HG02571 (cell line): ENCODE measurements at regions not wholly inside any gene's neighbourhood (a gene's known extent, or its start where the extent isn't known, plus 50 kb on each side); places are given as distances from the start of the nearest gene placed in this dataset.
"Not testable (repeated sequence)": the region's sequence is repeated elsewhere in the genome, so short reads cannot be mapped to it uniquely, and the experiment has no call there.

Experiments used
- ATAC-seq: cut with Tn5 transposase; IDR thresholded peaks from one replicate; pipeline ENCODE4 v1.9.1; 2021; ENCODE audit warnings: mild to moderate bottlenecking, moderate library complexity; ENCODE audit not compliant: unreplicated experiment

DNA sequence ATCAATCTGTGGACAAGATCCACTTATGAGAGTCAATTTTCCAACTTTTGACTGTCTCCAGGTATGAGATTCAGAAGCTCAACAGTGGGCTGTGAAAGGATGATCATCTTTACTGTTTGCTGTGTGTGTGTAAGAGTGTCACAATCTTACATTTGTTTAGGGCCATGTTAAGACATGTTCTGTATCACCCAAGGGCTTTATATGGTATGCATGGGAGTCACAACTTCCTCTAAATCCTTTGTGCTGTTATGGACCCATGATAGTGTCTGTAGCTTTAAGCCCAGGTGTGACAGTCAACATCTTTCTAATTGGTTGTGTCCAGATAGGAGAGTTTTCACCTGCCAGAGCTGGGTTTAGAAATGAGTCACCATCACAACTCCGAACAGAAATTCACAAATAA lies 70.2 kb downstream of the ZNF726 start:
- not testable (repeated sequence) for ATAC-seq

DNA sequence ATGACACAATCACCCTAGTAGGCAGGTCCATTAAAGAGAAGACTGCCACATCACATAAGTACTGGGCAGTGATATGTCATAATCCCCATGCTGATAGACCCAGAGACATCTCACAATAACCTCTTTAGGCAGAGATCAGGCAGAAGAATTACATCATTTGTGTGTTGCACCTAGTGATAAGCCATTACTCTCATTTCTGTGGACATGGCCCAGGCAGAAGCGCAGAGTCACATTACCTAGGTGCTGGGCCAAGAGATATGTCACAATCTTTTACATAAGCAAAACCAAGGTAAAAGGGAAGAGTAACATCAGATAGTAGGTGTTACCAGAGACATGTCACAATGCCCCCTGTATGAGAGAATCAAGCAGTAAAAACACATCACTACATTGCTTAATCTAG lies 71.9 kb downstream of the ZNF726 start:
- ATAC-seq: no peak

DNA sequence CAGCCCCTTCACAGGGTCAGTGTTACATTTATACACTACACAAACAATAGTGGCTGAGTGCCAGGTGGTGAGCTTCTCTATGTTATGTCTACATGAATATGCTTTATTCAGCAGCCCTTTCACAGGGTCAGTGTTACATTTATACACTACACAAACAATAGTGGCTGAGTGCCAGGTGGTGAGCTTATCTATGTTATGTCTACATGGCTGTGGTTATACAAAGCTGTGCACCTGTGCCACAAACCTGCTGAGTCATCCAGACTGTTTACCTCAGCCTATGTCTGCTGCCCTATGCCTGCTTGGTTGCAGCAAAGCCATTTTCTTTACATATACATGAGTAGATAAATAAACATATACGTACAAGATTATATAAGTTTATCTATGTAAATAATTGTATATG lies 76.5 kb downstream of the ZNF726 start:
- ATAC-seq: no peak

DNA sequence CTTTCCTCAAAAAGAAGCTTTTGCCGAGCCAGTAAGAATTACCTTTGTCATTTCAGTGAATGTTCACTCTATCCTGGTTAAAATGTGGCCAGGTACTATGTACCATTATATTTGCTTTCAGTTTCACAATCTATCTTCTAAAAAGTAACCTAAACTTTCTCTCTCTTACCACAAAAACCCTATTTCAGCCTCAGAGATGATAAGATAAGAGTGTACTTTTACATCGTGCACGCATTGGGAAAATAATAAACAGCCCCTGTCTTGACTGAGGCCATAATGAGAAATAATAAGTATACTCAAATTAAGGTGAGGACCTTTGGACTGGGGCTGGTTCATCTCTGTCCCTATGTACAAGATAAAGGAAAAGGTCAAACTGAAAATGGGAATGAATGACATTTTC lies 77.7 kb downstream of the ZNF726 start:
- no peak for ATAC-seq

DNA sequence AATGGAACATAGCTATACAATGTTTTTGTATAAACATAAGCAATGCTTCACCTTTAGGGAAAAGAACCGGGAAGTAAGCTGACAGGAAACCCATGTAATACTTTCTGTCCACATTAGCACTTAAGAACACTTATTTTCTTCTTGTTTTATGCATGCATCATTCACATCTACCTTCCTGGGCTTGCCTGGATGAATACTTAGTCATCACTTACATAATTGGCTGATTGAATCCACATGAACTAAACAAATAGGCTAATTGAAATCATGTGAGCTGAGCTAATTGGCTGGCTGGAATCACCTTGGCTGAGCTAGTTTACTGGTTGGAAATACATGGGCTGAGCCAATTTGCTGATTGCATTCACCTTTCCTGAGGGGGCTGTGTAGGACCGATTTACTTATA lies 78.8 kb downstream of the ZNF726 start:
- no peak for ATAC-seq

DNA sequence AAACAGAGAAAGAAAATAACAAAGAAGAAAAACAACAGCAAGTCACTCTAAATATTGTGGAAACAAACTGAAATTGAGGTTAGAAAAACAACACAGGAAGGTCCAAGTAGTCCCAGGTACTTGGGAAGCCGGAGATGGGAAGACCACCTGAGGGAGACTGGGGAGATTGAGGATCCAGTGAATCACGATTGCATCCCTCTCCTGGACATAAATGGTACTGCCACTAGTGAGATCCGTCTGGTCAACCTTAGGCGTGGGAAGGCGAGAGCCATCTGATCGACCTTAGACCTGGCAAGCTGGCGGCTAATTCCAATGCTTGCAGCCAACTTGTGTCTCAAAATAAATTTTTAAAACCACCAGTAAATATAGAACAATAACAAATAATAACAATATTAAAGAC lies 81.9 kb downstream of the ZNF726 start:
- no peak for ATAC-seq

DNA sequence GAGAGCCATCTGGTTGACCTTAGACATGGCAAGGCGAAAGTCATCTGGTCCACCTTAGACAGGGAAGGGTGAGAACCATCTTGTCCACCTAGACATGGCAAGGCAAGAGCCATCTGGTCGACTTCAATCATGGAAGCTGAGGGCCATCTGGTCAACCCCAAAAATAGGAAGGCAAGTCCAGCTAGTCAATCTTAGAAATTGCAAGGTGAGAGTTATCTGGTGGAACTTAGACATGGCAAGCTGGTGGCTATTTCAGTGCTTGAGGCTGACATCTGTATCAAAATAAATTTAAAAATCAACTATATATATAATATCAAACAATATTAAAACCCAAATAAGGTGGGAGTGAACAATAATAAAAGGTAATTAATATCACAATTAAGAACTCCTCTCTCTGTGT lies 83.9 kb downstream of the ZNF726 start:
- ATAC-seq: no peak

DNA sequence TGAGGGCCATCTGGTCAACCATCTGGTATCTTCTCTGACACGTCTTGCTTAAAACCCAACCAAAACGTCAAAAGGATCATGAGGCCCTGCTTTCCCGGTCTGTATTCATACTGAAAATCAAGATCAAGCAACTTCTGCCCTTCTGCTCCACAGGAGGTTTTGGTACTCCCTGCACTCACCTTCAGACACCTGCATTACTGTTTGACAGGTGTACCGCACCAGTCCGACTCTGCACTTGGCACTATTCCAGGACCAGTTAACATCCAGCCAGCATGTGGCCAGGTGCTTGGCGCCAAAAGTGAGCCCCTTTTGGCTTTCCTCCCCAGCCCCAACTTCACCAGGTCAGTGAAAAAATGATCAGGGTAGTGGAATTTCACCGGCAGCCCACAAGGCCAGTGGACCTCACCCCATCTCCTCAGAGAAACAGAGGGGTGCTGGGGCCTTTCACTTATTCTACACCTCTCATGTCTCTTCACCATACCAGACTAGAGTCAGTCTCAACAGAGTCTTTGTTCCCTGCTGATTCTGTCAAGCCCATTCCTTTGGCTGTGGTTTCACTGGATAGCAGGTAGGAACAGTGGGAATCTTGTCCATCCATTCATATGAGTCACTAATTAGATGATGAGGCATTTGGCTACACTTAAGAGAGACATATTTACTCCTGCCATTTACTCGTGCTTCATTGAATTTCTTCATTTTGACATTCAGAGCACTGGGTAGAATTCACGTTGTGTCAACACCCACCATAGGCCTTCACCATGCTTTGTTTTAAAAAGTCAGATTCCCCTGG lies 85.3 kb downstream of the ZNF726 start:
- ATAC-seq: no peak

DNA sequence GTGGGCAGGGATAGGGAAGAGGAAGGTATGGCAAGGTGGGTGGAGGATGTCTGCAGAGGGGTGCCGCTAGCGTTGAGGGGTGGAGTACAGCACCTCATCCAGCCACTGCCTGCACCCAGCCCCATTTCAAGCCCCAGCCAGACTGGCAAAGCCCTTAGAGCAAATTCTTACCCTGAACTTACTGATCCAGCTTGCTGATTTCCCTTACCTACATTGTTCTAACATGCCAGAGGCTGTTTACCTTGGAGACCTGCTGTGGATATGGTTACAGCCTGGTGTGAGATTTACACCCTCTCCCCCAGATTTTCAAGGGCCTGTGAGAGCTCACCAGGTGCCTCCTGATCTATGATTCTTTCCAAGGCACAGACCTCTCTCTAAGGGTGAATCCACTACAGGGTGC lies 86.0 kb downstream of the ZNF726 start:
- ATAC-seq: no peak

DNA sequence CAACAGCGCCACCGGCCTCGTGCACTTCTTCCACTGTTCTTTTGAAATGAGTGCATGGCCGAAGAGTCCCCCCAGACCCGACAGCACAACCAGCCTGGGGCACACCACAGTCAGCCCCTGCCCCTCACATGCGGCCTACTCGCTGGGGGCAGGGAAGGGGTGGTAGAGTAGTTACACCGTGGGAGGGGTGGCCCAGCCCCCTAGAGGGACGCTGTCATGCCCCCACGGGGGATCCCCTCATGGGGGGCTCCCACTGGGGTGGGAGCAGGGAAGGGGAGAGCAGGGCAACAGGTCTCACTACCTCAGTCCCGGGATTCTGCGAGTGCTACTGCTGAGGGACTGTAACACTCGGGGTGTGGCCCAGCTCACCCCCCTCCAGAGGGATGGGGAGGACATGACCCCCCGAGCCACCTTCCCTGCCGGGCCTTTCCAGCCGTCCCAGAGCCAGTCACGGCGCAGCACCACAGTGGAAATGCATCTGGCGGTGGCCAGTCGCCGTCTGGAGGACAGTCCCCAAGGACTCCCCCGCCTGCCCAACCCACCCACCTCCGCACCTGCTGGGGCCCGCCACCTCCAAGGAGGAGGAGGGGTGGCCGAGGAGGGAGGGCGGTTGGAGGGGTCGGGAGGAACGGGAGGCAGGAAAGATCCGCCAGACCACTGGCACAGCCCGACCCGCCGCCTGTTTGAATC lies 84.6 kb upstream of the ZNF254 start:
- no peak for ATAC-seq

DNA sequence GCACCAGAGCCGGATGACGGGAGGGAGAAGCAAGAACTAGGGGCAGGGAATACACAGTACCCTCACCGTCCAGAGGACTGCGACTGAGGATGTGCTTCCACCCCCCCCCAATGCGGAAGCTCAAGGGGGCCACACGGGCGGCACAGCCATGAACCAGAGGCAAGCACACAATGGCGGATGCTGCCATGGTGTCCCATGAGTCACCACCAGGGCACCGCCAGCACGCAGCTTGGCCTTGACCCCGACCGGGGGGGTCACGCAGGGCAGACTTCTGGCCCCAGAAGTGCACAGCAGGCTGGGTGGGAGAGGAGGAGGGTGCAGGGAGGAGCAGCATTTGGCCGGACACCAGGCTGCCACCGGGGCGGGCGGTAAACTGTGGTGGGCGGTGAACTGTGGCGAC lies 83.5 kb upstream of the ZNF254 start:
- no peak for ATAC-seq

DNA sequence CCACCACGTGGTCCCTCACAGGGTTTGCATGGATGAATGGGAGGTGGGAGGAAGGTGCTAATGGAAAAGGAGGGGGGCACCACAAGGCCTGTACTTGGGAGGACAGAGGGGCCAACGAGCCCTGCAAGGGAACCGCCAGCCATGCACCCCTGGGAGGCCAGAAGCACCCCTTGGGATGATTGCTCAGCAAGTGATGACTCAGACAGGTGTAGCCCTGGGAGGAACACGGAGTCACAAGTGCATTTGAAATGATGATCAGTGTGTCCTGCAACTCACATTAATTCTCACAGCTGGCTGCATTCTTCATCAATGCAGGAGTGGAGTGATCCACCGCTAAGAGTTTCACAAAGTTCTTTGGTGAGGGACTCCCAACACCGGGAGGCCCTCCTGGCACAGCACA lies 82.8 kb upstream of the ZNF254 start:
- ATAC-seq: no peak

DNA sequence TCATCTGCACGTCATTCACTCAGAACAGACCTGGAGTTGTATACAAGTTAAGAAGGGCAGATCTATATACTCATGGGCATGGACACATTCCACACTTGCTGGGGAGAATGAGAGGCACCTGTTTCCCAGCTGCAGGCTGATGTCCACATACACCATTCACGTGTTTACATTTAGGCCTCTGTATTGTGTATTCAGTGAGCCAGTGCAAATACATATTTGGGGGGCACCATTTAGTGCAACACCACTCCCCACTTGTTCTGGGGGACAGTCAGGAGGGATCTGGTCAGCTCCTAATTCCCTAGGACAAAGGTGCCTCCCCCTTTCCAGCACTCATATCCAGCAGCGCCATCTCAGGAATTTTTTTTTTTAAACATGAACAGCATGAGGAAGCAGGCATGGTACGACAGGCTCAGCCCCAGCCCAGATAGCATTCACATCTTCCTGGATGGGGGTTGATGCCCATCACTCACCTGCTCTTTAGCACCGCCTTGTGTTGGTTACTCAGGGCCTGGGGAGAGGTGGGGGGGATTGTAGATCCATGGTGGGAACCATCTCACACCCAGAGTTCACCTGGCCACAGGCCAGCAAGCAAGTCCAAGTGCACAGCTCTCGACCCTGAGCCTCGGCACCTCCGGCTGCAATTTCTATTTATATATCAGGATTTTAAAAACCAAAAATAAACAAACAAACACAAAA lies 56.9 kb upstream of the ZNF254 start:
- ATAC-seq: no peak

DNA sequence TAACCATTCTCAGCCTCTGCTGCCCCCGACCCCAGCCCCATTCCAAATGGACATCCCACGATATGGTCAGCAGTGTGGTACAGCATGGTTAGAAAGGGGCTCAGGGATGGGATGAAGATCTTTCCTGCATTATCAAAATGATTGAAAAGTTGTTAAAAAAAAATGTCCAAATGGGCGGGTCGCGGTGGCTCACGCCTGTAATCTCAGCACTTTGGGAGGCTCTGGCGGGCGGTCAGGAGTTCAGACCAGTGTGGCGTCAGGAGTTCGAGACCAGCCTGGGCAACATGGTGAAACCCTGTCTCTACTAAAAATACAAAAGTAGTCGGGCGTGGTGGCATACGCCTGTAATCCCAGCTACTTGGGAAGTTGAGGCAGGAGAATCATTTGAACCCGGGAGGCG lies 54.3 kb upstream of the ZNF254 start:
- ATAC-seq: no peak

DNA sequence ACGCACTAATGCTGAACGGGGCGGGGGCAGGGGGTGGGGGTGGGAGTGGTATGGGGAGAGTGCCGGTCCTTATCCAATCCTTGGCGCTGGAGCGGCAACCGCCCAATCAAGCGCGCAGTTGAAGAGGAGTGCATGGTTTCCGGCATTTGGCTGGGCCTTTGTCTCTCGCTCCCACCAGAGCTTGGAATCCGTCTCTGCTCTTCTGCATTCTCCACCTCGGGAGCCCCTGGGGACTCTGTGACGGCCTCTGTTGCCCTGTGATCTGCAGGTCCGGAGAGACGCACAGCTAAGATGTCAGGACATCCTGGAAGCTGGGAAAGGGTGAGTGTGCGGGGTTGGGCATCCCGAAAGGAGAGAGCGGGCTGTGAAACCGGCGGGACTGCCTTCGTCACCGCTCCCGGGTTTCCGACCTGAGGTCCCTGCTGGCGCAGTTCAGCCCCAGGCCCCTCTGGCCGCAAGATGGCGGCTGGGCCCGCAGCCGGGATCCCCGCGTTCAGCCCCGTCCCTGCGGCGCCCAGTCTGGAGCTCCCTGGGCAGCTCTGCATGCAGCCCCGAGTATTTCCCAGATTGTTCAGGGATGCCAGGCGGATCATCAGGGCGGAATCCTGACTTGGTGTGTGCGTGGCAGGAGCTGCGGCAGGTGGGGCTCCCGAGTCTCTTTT lies 53.6 kb upstream of the ZNF254 start:
- ATAC-seq: peak; percentile 94

DNA sequence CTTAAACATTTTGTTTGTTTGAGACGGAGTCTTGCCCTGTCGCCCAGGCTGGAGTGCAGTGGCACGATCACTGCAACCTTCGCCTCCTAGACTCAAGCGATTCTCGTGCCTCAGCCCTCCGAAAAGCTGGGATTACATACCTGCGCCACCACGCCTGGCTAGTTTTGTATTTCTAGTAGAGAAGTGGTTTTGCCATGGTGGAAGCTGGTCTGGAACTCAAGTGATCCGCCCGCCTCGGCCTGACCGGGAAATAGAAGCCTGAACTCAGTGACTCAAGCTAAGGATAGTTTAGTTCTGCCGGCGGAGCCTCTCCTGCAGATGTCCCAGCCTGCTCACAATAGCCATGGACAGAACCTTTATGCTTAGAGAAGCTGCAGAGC lies 53.0 kb upstream of the ZNF254 start:
- ATAC-seq: peak; percentile 32

DNA sequence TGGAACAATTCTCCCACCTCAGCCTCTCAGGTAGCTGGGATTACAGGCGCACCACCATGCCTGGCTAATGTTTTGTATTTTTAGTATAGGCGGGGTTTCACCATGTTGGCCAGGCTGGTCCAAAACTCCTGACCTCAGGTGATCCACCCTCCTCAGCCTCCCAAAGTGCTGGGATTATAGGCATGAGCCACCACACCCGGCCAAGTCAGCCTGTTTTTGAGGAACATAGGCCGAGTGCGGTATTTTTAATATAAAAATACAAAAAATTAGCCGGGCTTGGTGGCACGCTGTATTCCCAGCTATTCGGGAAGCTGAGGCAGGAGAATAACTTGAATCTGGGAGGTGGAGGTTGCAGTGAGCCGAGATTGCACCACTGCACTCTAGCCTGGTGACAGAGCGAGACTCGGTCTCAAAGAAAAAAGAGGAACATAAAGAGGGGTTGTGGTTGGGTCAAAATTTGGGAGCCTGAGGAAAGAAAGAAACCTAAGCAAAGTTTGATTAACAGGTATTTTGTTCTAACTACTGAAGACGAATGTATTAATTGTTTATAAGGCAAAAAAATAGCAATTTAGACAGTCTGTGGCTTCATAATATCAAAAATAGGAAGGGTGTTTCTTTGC lies 51.6 kb upstream of the ZNF254 start:
- not testable (repeated sequence) for ATAC-seq
